Stimulated activated CD8-positive, alpha-beta memory T cell treated with anti-CD3 and anti-CD28 coated beads, Interleukin-2, amount 100 ng/mL, for 48 hours (primary cell): ENCODE measurements at regions not wholly inside any gene's neighbourhood (a gene's known extent, or its start where the extent isn't known, plus 50 kb on each side); places are given as distances from the start of the nearest gene placed in this dataset.

Source experiments
- DNase-seq, 2 donors: peaks; one replicate each; pipeline ENCODE4 v3.0.0-alpha.2; 2020; ENCODE audit warnings: low read depth in 2 of 2

DNA sequence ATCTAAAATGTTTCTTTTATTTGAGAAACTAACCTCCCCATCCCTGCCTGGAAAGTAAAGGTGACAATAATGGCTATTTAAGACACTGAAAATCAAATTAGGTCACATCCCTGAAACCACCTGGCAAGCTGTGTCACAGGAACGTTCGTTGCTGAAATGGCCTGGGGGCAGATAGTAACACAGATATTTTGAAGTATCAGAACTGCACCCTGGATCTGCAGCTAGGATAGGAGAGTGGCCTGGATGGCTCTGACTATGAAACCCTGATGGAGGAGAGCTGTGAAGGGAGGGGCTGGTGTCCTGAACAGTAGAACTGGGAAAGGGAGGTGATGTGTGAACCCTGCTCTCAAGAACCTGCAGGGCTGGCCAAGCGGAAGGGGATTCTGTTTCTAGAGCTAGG is 648.3 kb upstream of the CFAP20DC start:
- no peak for DNase-seq

DNA sequence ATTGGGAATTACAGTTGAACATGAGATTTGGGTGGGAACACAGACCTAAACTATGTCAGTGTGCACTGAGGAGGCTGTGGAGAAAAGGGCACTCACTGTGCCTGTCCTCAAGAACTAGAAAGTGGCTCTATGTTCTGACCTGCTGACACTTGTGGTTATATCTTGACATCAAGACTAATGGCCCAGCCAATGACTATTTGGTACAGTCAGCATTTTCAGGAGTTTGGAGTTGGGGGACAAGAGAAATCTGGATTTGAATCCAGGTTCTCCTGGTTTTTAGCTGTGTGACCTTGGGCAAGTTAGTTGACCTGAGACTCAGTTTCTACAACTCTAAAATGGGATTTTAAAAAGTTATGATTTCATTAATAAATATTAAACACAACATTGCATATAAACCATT is 647.0 kb upstream of the CFAP20DC start:
- DNase-seq, result no peak

DNA sequence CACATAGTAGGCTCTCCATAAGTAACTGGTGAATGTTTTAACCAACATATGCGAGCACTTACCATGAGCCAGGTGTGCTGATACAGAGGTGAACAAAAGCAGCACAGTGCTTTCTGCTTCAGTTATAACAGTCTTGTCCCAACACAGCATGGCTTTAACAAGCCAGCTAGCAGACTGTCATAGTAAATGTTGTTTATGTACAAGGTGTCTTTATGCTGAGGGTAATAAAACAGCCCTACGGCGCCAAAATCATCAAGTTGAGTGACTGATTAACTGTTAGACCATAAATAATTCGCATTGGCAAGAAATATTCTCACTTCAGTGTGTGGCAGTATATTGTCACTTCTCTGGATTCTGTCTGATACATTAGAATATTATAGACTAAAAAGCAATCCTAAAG is 646.0 kb upstream of the CFAP20DC start:
- DNase-seq, result no peak

DNA sequence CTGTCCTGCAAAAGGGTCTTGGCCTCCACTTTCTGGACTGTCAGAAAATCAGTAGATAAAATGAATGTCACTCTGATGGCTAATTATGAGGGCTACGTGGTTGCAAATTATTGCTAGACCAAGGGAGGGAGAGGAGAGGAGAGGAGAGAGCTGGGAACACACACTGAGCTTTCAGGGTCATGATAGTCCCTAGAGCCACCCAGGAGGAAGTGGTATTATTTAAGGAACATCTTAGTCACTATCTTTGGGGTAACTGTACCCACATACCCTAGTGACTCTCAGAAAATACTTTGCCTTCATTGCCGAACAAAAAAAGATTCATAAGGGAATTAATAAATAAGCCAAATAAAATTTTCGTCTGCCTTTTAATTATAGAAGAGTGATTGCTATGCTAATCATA is 642.3 kb upstream of the CFAP20DC start:
- no peak for DNase-seq

DNA sequence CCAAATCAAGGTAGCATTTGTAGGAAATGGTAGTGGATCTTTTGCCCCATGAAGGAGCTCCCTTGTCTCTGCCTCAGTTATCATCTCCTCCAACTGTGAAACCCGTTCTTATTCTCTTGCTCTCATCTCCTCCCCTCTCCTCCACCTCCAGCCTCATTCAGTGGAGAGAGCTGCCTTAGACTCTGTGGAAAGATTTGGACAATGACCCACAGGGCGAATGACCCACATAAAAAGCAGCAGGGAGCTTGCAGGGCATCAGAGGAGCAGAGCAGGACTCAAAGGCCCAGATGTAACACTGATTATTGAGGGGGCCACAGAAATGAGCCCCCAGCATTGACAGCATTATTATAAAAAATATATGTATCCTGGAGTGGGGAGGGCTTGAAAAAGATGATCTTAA is 641.1 kb upstream of the CFAP20DC start:
- no peak for DNase-seq

DNA sequence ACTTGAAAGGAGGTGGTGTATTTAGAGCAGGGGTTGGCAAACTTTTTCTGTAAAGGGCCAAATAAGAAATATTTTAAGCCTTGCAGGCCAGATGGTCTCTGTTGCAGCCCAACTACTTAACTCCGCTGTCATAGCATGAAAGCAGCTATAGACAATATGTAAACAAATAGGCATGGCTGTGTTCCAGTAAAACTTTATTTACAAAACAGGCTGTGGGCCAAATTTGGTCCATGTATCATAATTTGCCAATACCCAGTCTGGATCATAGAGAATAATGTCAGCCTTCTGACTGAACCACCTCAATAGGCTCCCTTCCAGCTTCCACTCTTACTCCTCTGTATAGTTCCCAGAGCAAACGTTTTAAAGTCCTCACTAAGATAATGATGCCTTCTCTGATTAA is 638.8 kb upstream of the CFAP20DC start:
- no peak for DNase-seq

DNA sequence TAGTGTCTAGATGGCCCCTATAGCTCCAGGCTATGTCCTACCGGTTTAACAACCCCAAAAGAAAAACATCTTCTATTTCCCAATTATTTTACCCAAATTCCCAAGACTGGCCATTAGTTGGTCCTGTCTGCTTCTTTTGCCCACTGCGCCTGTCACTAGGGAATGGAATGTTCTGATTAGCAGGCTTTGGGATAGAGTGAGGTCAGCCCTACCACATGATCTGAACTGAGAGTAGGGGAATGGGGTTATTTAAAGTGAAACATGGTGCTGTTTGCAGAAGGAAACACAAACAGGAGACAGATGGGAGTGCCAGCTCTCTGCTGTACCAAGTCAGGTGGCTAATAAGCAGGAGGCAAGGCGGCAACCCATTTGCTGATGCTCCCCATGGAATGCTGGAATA is 635.6 kb upstream of the CFAP20DC start:
- DNase-seq, result no peak

DNA sequence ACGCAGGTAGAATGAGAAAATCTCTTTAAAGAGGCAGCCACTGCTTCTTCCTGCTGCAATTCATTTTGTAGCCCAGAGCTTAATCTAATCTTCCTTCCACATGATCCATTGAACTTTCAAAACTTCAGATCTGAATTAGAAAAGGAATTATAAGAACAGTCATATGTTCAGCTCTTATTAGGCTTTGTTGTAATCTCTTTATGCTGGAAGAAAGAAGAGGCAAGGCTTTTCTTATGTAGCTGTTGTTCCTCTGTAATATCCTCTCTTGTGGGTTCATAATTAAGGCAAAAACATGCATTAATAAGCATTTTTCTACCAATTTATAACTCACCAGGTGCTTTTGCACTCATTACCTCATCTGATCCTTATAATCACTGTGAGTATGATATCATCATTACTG is 634.9 kb upstream of the CFAP20DC start:
- DNase-seq, result no peak

DNA sequence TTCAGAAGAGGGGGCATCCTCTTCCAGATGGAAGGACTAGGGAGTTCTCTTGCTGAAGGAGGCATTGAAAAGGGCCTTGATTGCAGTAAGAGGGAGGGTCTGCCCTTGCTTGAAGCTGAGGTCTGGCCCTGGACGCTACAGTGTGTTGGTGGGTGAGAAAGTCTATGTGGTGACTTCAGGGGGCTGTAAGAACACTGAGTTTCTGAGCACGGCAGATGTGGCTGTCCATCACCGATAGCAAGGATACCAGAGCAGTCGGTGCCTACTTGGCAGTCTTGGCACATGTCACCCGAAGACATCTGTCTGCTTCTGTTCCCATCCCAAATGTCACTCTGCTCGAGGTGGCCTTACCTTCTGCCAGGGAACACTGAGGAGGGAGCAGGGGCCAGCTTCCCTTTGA is 631.1 kb upstream of the CFAP20DC start:
- DNase-seq, result no peak

DNA sequence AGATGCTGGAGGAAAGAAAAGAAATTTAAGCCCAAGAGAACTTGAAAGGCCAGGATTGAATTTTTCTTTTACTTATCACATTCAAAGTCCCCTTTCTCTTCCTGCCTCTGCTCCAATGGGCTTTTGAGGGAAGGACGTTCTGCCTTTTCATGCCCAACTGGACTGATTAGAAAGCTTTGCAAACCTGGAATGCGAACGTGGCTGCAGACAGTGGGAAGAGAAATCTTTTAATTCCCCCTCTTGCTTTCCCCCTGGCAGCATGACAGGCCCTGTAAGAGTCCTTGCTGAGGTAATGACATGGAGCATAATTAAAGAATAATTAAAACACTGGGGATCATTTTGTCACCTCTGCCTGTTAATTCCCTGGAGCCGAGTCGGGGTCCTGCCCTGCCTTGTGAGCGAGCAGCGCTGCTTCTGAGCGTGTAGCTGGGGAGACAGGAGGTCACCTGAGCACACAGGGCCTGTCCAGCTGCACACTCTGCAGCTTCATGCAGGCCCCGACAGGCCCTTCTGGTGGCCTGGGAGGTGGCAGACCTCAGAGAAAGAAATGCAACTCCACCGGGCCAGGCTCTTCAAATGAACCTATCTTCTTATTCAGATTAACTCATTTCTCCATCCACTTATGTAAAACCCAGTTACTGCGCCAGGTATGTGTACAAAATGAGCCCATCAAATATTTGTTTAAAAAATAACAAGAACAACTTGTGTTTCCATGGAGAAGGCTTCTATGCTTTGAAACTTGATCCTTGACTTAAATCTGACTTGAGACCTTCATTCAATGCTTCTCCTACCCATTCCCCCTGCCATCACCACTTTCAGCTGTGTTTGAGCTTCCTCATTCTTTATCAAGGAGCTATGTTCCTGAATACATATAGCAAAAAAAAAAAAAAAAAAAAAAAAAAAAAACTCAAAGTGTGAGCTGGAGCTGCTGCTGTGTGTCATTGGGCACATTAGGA is 628.2 kb upstream of the CFAP20DC start:
- DNase-seq, result no peak

DNA sequence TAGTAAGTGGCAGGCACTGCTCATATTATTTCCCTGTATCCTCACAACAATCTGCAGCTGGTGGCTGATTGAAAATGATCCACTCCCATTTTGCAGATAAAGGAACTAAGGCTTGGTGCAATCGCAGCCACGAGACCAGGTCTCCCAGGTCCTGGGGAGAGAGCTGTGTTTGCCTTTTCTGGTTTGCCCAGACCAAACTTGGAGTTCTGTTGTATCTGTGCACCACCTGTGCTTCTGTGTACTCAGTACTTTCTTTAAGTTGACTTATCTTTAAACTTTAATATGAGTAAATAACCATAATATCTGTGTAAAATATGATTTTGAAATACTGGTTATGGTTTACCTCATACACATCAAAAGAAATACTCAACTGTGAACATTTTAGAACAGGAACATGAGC is 625.7 kb upstream of the CFAP20DC start:
- no peak for DNase-seq

DNA sequence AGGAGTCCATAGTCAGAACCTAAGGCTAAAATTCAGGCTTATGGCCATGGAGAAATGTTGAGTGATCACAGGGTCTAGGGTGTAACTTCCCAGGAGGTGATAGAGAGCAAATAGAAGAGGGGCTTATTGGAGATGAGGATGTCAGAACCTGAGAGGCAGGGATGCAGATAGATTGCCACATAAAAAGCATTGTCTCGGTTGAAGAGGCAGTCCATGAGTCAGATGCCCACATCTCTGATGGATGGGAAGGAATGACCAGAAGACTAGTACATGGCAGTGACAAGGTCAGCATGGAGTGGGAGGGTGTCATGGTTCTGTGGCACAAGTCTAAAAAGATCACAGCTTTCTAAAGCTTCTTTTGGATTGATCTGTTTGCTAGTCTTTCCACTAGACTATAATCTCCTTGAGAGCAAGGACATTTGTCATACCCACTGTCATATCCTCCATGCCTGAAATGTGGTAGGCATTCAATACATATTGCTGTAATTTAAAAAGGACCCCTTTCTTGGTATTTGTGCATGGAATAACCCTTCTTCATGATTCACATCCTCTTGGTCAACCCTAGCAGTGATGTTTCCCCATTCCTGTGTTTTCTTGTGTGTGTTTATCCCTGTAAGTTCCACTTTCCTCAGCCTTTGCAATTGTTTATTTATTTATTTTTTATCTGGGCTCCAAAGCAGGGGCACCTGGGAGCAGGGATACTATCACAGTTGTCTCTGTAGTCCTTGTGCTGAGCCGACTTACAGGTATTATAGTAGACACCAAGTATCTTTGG is 613.4 kb upstream of the CFAP20DC start:
- no peak for DNase-seq

DNA sequence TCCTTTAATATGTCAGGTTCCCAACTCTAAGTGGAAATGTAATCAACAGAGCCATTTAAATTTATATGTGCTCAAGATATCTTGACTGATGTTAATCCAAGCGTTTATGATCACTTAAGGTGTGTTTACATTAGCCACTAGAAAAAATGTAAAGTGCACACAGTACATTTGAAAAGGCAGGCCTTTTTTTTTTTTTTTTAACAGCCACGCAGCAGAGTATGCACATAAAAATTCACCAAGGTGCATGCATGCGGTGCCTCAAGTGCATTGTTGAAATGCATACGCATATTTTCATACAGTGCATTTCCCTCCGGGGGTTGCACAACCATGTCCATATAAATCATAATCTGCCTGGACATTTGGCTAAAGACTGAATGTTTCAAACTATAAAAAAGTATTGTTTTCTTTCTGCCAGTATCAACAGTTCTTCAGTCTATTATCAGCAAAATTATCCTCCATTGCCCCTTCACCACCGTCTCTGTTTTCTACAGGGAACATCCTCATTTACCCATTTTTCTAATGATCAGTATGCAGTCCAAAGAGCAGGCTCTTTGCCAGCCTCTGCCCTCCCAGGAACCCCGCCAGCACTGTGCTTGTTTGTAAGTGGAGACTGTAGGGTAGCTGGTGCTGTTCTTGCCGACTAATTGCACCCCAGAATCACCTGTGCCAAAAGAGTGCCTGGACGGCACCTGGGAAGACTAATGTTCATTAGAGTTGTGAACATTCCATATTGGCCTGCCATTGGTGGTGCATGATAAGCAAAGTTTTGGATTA is 611.2 kb upstream of the CFAP20DC start:
- no peak for DNase-seq

DNA sequence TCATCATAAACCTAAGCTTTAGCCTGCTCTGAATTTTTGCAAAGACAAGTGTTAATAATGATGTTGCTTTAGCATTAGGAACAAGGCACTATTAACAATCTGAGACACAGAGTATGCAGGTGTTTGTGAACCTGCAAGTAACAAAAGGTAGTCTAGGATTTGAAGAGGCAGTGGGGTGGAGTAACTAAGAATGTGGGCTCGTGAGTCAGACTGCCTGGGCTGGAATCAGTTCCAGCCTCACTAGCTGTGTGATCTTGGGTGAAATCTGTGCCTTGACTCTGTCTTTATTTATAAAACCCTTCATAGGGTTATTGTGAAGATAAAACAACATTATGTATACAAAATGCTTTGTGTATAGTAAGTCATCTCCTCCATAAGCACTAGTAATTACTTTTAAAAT is 610.6 kb upstream of the CFAP20DC start:
- no peak for DNase-seq

DNA sequence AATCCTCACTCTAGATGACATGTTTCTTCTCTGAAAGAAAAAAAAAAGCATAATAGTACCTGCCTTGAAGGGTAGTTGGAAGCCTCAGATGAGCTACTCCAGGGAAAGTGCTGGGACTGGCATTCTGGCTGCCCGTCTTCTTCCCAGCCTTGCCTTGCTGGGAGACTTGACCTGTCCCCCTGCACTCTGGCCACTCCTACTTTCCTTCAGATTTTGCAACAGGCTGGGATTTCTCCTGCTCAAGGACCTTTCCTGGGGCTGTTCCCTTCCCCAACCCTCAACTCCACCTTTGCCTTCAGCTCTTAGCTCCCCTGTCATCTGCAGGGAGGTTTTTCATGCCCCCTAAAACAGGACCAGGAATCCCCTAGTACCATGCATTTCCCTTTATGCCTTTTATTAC is 609.9 kb upstream of the CFAP20DC start:
- no peak for DNase-seq

DNA sequence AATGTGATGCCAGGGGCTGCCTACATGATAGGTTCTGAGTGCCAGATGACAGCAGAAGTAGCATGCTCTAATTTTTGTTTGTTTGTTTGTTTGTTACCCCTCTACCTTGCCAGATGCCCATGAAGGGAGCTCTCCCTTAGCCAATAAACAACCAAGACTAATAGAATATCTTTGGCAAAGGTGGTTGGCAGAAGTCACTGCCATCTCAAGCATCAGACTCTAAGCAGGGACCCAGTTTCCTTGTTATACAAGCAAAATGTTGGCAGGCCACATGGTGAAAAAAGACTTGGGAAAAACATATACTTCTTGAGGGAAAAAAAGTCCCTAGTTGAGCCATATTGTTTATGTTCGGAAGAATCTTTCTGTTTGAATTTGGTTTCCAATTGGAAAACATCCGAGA is 609.0 kb upstream of the CFAP20DC start:
- no peak for DNase-seq

DNA sequence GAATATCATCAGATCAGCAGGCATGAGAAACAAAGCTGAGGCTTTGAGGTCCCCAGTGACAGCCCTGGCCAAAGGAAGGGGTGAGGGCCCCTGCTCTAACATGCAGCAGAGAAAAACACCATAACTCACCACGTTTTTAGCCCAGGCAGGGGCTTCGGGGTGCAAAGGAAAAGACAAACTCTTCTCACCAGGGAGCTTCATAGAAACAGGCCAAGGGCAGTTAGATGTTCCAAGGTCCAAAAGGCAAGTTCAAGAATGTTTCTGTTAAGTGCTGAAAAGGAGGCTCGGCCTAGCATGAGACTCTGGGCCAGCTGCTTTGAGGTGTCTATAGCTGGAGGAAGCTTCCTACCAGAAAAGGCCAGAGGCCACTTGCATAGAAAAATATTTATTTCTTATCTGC is 608.4 kb upstream of the CFAP20DC start:
- no peak for DNase-seq

DNA sequence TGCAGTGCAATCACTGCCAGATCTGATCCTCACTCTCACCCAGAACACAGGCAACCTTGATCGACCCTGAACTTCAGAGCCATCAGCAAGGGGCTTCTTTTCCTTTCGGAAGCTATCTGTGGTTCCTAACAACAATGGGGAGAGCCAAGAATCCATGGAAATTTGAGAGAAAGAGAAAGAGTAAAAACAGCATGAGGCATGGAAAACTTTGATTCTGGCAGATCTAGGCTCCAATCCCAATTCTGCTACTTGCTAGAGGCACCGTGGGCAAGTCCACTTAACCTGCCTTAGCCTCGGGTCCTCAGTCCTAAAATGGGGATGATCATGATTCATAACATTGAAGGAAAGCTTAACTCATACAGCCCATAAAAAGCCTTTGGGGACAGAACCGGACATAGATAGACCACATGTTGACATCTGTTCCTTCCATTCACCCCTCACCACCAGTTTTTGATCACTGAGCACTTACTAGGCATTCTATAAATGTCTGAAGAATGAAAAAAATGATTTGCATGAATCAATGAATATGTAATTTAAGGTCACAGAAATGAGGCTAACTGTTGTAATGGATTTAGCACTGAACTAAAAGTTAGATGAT is 605.7 kb upstream of the CFAP20DC start:
- DNase-seq, result no peak

DNA sequence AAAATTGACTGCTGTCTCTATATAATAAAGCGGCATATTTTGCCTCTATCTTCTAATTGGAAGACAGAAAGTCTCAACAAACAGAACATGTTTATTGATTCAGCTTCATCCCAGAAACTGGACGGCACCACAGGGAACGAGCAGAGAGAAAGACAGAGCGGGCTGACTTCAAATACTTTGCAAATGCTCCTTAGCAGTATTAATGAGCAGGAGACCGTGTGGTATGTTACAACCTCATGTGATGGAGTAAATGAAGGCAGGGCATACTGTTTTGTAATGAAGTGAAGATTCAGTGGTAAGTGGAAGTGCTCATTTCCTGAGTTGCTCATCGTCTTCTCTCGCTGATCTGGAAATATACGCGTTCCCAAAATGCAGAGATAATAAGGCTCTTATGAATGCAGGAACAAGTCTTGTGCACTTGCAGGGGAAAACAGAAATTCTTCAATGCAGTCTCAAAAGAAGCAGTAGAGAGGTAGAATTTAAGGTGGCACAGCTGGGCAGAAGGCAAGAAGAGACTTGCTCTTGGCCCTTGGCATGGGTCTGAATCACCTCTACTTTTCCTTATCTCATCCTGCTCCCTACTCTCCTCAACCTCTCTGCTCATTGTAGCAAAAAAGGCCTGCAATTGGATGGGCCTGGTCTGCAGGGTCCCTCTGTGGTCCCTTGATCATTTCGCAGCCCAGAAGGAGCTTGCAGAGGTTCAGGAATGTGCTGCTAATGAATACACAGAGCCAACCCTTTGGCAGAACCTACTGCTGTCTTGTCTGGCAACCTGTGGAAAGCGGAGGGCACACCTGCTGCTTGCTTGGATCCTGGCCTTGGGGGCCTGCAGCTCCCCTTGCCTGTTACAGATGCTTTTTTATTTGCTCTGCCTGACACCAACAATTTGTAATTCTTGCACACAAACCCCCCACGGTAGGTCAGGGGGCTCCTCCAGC is 604.9 kb upstream of the CFAP20DC start:
- no peak for DNase-seq

DNA sequence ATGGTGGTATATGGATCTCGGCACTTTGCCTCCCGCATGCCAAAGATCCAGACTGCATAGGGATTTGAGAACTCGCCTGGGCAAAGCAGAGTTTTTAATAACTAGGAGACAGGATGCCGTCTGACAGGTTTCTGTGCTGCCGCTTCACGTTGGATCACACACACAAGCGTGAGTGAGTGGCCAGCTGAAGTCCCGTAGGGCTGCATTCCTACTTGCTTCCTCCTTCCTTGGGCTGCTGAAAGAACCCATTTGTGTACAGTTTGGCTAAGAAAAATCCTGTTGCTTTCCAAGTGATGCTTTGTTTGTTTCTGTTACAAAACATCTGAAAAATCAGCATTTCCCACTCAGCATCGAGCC is 604.3 kb upstream of the CFAP20DC start:
- no peak for DNase-seq
